GM12864 (cell line): ENCODE measurements at regions not wholly inside any gene's neighbourhood (a gene's known extent, or its start where the extent isn't known, plus 50 kb on each side); places are given as distances from the start of the nearest gene placed in this dataset.

ENCODE experiments used
- DNase-seq: peaks from one replicate; pipeline ENCODE4 v3.0.0-alpha.2; 2011; ENCODE audit warnings: low read depth
- H3K4me3 ChIP-seq: 2 replicates; pipeline ENCODE4 v1.5.1; 2011; ENCODE audit warnings: mild to moderate bottlenecking, low read depth, low read length, control low read depth
- CTCF ChIP-seq: IDR thresholded peaks from 2 replicates; pipeline ENCODE4 v1.5.1; 2011; ENCODE audit warnings: low read depth, mild to moderate bottlenecking, moderate library complexity, low read length, control low read depth, inconsistent platforms; ENCODE audit errors: missing control alignments

- DNase-seq, result no peak
- no peak for TF ChIP-seq CTCF
- no peak overlapping the region for H3K4me3 ChIP-seq
Observed at GRCh38 chr9:115601434-115601833, 483.5 kb upstream of the TNC start.

GRCh38 chr9:115604831-115605483 lies 487.0 kb upstream of the TNC start:
- no peak for TF ChIP-seq CTCF
- no peak for DNase-seq
- H3K4me3 ChIP-seq, result no peak overlapping the region

- no peak for DNase-seq
- H3K4me3 ChIP-seq, result no peak overlapping the region
- TF ChIP-seq CTCF, result no peak
Observed at GRCh38 chr9:115606838-115607237, 488.9 kb upstream of the TNC start.

- no peak for DNase-seq
Observed at GRCh38 chr9:115614326-115614999, 496.5 kb upstream of the TNC start.

GRCh38 chr9:115615000-115615401 lies 497.0 kb upstream of the TNC start:
- H3K4me3 ChIP-seq, result no peak overlapping the region
- no peak for TF ChIP-seq CTCF
- DNase-seq, result no peak

More at GRCh38 chr9:115614326-115614999, 496.5 kb upstream of the TNC start:
- no peak for TF ChIP-seq CTCF
- H3K4me3 ChIP-seq, result no peak overlapping the region

GRCh38 chr9:115615821-115616665 lies 498.1 kb upstream of the TNC start:
- no peak for DNase-seq
- TF ChIP-seq CTCF, result no peak
- H3K4me3 ChIP-seq, result no peak overlapping the region
